ENCODE measurements at regions not wholly inside any gene's neighbourhood (a gene's known extent, or its start where the extent isn't known, plus 50 kb on each side); places are given as distances from the start of the nearest gene placed in this dataset.

- no peak for DNase-seq (ENCODE audit: low read depth in 2 of 2)
These were observed 168.3 kb downstream of the BRD1 start for GRCh38 chr22:49659281-49659923.

GRCh38 chr22:49658902-49659280, 168.8 kb downstream of the BRD1 start:
- no peak for DNase-seq (ENCODE audit: low read depth in 2 of 2)

- DNase-seq (ENCODE audit: low read depth in 2 of 2) = no peak
These were observed 169.6 kb downstream of the BRD1 start for GRCh38 chr22:49657974-49658590.

GRCh38 chr22:49657275-49657973, 170.2 kb downstream of the BRD1 start:
- DNase-seq (ENCODE audit: low read depth in 2 of 2) = peak; percentile 65 to 68

GRCh38 chr22:49656883-49657274, 170.8 kb downstream of the BRD1 start:
- DNase-seq (ENCODE audit: low read depth in 2 of 2) = peak in 1 of 2 donors; percentile 22

GRCh38 chr22:49656291-49656851, 171.3 kb downstream of the BRD1 start:
- no peak for DNase-seq (ENCODE audit: low read depth in 2 of 2)

GRCh38 chr22:49655168-49655812, 172.4 kb downstream of the BRD1 start:
- DNase-seq (ENCODE audit: low read depth in 2 of 2) = no peak

GRCh38 chr22:49650336-49651241, 177.1 kb downstream of the BRD1 start:
- no peak for DNase-seq (ENCODE audit: low read depth in 2 of 2)

- DNase-seq (ENCODE audit: low read depth in 2 of 2) = no peak
These were observed 178.3 kb downstream of the BRD1 start for GRCh38 chr22:49649166-49650068.

GRCh38 chr22:49648053-49648452, 179.6 kb downstream of the BRD1 start:
- no peak for DNase-seq (ENCODE audit: low read depth in 2 of 2)

GRCh38 chr22:49647627-49648026, 180.0 kb downstream of the BRD1 start:
- no peak for DNase-seq (ENCODE audit: low read depth in 2 of 2)

GRCh38 chr22:49646876-49647275, 180.8 kb downstream of the BRD1 start:
- DNase-seq (ENCODE audit: low read depth in 2 of 2) = no peak

GRCh38 chr22:49645791-49646550, 181.7 kb downstream of the BRD1 start:
- DNase-seq (ENCODE audit: low read depth in 2 of 2) = no peak

GRCh38 chr22:49645257-49645656, 182.4 kb downstream of the BRD1 start:
- DNase-seq (ENCODE audit: low read depth in 2 of 2) = no peak

- no peak for DNase-seq (ENCODE audit: low read depth in 2 of 2)
These were observed 183.7 kb downstream of the BRD1 start for GRCh38 chr22:49643998-49644397.

GRCh38 chr22:49643466-49643865, 184.2 kb downstream of the BRD1 start:
- DNase-seq (ENCODE audit: low read depth in 2 of 2) = no peak

- DNase-seq (ENCODE audit: low read depth in 2 of 2) = no peak
These were observed 184.9 kb downstream of the BRD1 start for GRCh38 chr22:49642741-49643140.

GRCh38 chr22:49642331-49642730, 185.3 kb downstream of the BRD1 start:
- no peak for DNase-seq (ENCODE audit: low read depth in 2 of 2)

GRCh38 chr22:49641770-49642313, 185.8 kb downstream of the BRD1 start:
- DNase-seq (ENCODE audit: low read depth in 2 of 2) = no peak
